ENCODE measurements at regions not wholly inside any gene's neighbourhood (a gene's known extent, or its start where the extent isn't known, plus 50 kb on each side); places are given as distances from the start of the nearest gene placed in this dataset.

DNA sequence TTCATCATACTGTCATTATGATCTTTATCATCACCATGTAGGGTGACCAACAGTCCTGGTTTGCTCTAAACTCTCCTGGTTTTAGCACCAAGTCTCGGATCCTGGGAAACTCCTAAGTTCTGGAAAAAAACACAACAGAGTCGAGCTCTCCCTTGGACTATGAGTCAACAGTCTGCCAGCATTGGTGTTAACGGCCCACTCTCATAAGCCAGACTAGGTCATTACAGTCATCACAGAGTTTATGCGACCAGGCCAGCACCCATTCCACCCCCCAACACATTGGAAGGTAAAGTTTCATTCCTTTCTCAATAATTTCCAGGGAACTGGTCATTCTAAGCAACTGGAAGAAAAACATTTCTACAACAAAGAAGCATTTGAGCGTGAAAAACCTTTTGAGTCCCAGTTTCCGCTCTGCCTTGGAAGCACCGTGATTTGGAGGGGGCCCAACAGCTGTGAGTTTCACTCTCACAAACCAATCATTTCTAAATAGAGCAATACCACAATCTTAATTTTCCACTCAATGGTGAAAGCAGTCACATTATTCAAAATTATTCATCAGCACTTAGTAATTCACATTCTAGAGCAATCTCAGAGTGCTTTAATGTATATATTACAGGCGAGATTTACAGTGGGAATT lies 445.0 kb downstream of the CDH26 start:
- Histone ChIP-seq H3K9me2 (replicated peaks; ENCODE audit: low read length) (no peaks in the 10 kb centered on the region), H3K9ac (ENCODE audit: low read length) (no peak overlapping the region), H3K36me3 (ENCODE audit: low read depth, low read length) (no peaks in the 10 kb centered on the region), H3K4me2 (ENCODE audit: low read length) (no peak overlapping the region), H3K27ac (ENCODE audit: low read length) (no peak overlapping the region), H2AFZ (ENCODE audit: low read length) (no peak overlapping the region), H3K27me3 (ENCODE audit: low read length) (no peaks in the 10 kb centered on the region), H3K9me3 (ENCODE audit: low read length) (no peaks in the 10 kb centered on the region), H3F3A (ENCODE audit: low read length, unreplicated experiment) (no peaks in the 10 kb centered on the region), H4K20me1 (ENCODE audit: low read length) (no peaks in the 10 kb centered on the region), H3K4me3 (ENCODE audit: low read length) (no peak overlapping the region), H3K4me1 (ENCODE audit: insufficient read depth, low read length) (no peaks in the 10 kb centered on the region), H3K79me2 (ENCODE audit: low read length) (no peaks in the 10 kb centered on the region)
- no peak for TF ChIP-seq CTCF (conservative IDR thresholded peaks at IDR 0.05; ENCODE audit: low read depth, low read length)
- no peak for TF ChIP-seq EZH2phosphoT487 (IDR thresholded peaks at IDR 0.05; ENCODE audit: borderline replicate concordance, low read length)
- no peak for TF ChIP-seq EZH2 (IDR thresholded peaks at IDR 0.05; ENCODE audit: low read length, unreplicated experiment)
- CTCF ChIA-PET, result no interaction called here
- intact Hi-C loops (cut with micrococcal nuclease), result no loop called here
- DNase-seq, result no peak
- BruUV-seq (replicated peaks), result no TSS peak
- no peak for ATAC-seq
- POLR2A ChIA-PET (ENCODE audit: unreplicated experiment), result no interaction called here

DNA sequence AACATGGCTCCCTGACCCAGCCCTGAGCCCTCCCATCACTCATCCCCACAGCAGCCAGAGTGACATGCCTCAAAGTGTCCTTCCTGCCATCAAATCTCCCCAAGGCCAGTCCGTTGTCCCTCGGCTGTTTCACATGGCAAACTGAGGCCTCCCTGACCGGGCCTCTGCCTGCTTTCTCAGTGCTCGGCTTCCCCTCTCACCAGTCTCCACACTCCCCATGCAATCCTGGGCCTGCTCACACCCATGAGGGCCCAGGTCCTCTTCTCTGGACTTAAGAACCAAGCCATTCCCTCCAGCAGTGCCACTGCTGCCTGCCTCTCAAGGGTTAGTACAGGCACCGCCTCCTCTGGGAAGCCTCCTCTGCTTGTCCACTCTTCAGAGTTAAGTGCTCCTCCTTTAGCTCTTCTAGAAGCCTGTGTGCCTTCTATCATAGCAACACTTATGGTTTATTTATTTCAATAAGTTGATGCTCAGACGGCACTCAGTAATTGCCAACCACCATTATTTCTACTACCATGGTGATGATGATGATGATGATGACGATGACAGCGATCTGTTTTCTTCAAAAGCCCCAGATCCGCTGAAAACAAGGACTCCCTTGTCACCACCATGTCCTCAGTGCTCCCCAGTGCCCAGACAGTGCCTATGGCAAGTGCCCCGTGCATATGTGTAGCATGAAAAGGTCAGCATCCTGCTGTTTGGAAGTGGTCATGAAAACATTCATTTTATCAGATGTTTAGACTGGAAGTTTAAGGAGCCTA lies 449.0 kb downstream of the CDH26 start:
- Histone ChIP-seq H3K9me2 (replicated peaks; ENCODE audit: low read length) (no peaks in the 10 kb centered on the region), H3K36me3 (ENCODE audit: low read depth, low read length) (no peaks in the 10 kb centered on the region), H3K79me2 (ENCODE audit: low read length) (no peaks in the 10 kb centered on the region), H3K9me3 (ENCODE audit: low read length) (no peaks in the 10 kb centered on the region), H4K20me1 (ENCODE audit: low read length) (no peaks in the 10 kb centered on the region), H3K4me2 (ENCODE audit: low read length) (no peak overlapping the region), H3K27ac (ENCODE audit: low read length) (no peak overlapping the region), H3F3A (ENCODE audit: low read length, unreplicated experiment) (no peaks in the 10 kb centered on the region), H2AFZ (ENCODE audit: low read length) (no peak overlapping the region), H3K9ac (ENCODE audit: low read length) (no peak overlapping the region), H3K4me3 (ENCODE audit: low read length) (no peak overlapping the region), H3K27me3 (ENCODE audit: low read length) (no peaks in the 10 kb centered on the region), H3K4me1 (ENCODE audit: insufficient read depth, low read length) (no peaks in the 10 kb centered on the region)
- TF ChIP-seq CTCF (conservative IDR thresholded peaks at IDR 0.05; ENCODE audit: low read depth, low read length) (no peak), EZH2 (IDR thresholded peaks at IDR 0.05; ENCODE audit: low read length, unreplicated experiment) (no peak), EZH2phosphoT487 (IDR thresholded peaks at IDR 0.05; ENCODE audit: borderline replicate concordance, low read length) (no peak)
- no TSS peak for BruUV-seq (replicated peaks)
- no peak for ATAC-seq
- ChIA-PET POLR2A (ENCODE audit: unreplicated experiment) (no interaction called here), CTCF (no interaction called here)
- DNase-seq, result no peak
- intact Hi-C loops (cut with micrococcal nuclease), result no loop called here

DNA sequence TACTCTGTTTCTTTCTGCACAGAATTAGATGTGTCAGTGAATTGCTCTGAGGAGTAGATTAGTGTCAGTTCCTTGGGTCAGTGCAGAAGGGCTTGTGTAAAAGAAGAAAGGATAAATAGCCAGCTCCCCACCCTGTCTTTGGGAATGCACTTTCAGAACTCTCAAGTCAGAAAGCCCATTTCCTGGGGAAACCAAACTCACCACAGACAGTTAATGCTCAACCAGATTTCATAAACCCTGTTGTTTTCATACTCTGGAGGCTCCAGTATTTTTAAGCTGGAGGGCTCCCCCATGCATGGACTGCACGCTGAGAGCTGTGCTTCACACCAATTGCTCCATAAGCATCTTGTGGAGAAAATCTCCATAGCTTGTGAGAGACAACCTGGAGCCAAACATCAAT lies 449.7 kb downstream of the CDH26 start:
- no peak overlapping the region for H3K4me3 ChIP-seq (ENCODE audit: low read length)
- no peak overlapping the region for H2AFZ ChIP-seq (ENCODE audit: low read length)
- no TSS peak for BruUV-seq (replicated peaks)
- H3K27me3 ChIP-seq (ENCODE audit: low read length), result no peaks in the 10 kb centered on the region
- H3K9me3 ChIP-seq (ENCODE audit: low read length), result peaks cover 3% of the 10 kb centered on the region; the same call in 1 of the 2 replicates
- H3K4me2 ChIP-seq (ENCODE audit: low read length), result no peak overlapping the region
- H3K9me2 ChIP-seq (replicated peaks; ENCODE audit: low read length), result no peaks in the 10 kb centered on the region
- no peak overlapping the region for H3K27ac ChIP-seq (ENCODE audit: low read length)
- DNase-seq, result no peak
- CTCF ChIA-PET, result no interaction called here
- H4K20me1 ChIP-seq (ENCODE audit: low read length), result no peaks in the 10 kb centered on the region
- H3K9ac ChIP-seq (ENCODE audit: low read length), result no peak overlapping the region
- H3F3A ChIP-seq (ENCODE audit: low read length, unreplicated experiment), result no peaks in the 10 kb centered on the region
- POLR2A ChIA-PET (ENCODE audit: unreplicated experiment), result no interaction called here
- intact Hi-C loops (cut with micrococcal nuclease), result no loop called here
- no peaks in the 10 kb centered on the region for H3K79me2 ChIP-seq (ENCODE audit: low read length)
- TF ChIP-seq EZH2phosphoT487 (IDR thresholded peaks at IDR 0.05; ENCODE audit: borderline replicate concordance, low read length) (no peak), EZH2 (IDR thresholded peaks at IDR 0.05; ENCODE audit: low read length, unreplicated experiment) (no peak), CTCF (conservative IDR thresholded peaks at IDR 0.05; ENCODE audit: low read depth, low read length) (no peak)
- no peaks in the 10 kb centered on the region for H3K4me1 ChIP-seq (ENCODE audit: insufficient read depth, low read length)
- H3K36me3 ChIP-seq (ENCODE audit: low read depth, low read length), result no peaks in the 10 kb centered on the region
- ATAC-seq, result no peak
